GM23338 (cell line): ENCODE measurements at regions not wholly inside any gene's neighbourhood (a gene's known extent, or its start where the extent isn't known, plus 50 kb on each side); places are given as distances from the start of the nearest gene placed in this dataset.
"Not testable (repeated sequence)": the region's sequence is repeated elsewhere in the genome, so short reads cannot be mapped to it uniquely, and the experiment has no call there.

Experiments used
- CREB1 ChIP-seq: fragments of 250-450 bp; sonication (Bioruptor Pico); IDR thresholded peaks from 2 replicates; pipeline ENCODE4 v1.5.0; 2020; ENCODE audit warnings: low read depth, mild to moderate bottlenecking, moderate library complexity
- CTCF ChIP-seq, 2 experiments: fragments of 200-600 bp in 1 of 2; sonication (generic) in 1 of 2; conservative IDR thresholded peaks; 2 replicates each; pipeline versions ENCODE4 v1.5.1 to v1.6.1; 2016 to 2017; ENCODE audit warnings: antibody characterized with exemption in 2 of 2, low read depth in 2 of 2, mild to moderate bottlenecking in 2 of 2, moderate library complexity in 1 of 2
- EZH2phosphoT487 ChIP-seq: fragments of 200-600 bp; sonication (generic); IDR thresholded peaks from one replicate; pipeline ENCODE4 v1.8.1; 2018; ENCODE audit warnings: antibody characterized with exemption; ENCODE audit not compliant: unreplicated experiment

GRCh38 chr20:30641522-30641921 lies 615.9 kb upstream of the DEFB115 start:
- TF ChIP-seq CREB1 (CRISPR knock-in tag); CTCF (conservative IDR thresholded peaks at IDR 0.05; ENCODE audit: low read depth in 2 of 2); EZH2phosphoT487: not testable (repeated sequence)
